Transverse colon (tissue), 4 donors: ENCODE measurements at regions not wholly inside any gene's neighbourhood (a gene's known extent, or its start where the extent isn't known, plus 50 kb on each side); places are given as distances from the start of the nearest gene placed in this dataset.

Experiments
- DNase-seq: peaks from one replicate; pipeline ENCODE4 v3.0.0-alpha.2; 2019
- H3K27ac ChIP-seq, 4 donors: fragments of 200-600 bp; sonication (generic); 2 replicates each; pipeline ENCODE4 v1.5.1; 2016 to 2018; ENCODE audit warnings: inconsistent platforms in 4 of 4
- H3K27me3 ChIP-seq: fragments of 200-600 bp; sonication (generic); 2 replicates; pipeline ENCODE4 v1.5.1; 2017; ENCODE audit warnings: inconsistent platforms
- H3K36me3 ChIP-seq, 4 donors: fragments of 200-600 bp; sonication (generic); 2 replicates each; pipeline ENCODE4 v1.5.1; 2017 to 2019; ENCODE audit warnings: inconsistent platforms in 4 of 4
- H3K4me1 ChIP-seq, 4 donors: fragments of 200-600 bp; sonication (generic); 2 replicates each; pipeline ENCODE4 v1.5.1; 2017 to 2020; ENCODE audit warnings: inconsistent platforms in 4 of 4
- H3K4me3 ChIP-seq, 4 donors: fragments of 200-600 bp; sonication (generic); 1 replicate in 1 of 4; 2 replicates in 3 of 4; pipeline versions ENCODE4 v1.5.1 to v1.6.1; 2017 to 2019; ENCODE audit warnings: inconsistent platforms in 4 of 4
- H3K9me3 ChIP-seq, 2 donors: fragments of 200-600 bp; sonication (generic); 2 replicates each; pipeline ENCODE4 v1.5.1; 2017 to 2019; ENCODE audit warnings: inconsistent platforms in 2 of 2
- EP300 ChIP-seq: sonication (generic); formaldehyde crosslinking; IDR thresholded peaks from one replicate; pipeline ENCODE4 v1.6.1; 2017; ENCODE audit warnings: antibody characterized with exemption, low read depth
- POLR2A ChIP-seq: fragments of 450-650 bp; IDR thresholded peaks from one replicate; pipeline ENCODE4 v1.6.1; 2016; ENCODE audit warnings: antibody characterized with exemption, mild to moderate bottlenecking, moderate library complexity
- POLR2AphosphoS5 ChIP-seq, 3 donors: sonication (generic); formaldehyde crosslinking; IDR thresholded peaks; one replicate each; pipeline ENCODE4 v1.6.1; 2016; ENCODE audit warnings: antibody characterized with exemption in 3 of 3
- WGBS, 2 donors: methylation state at CpG; one replicate each; pipeline ENCODE4 v1.1.5; 2018; ENCODE audit warnings: low coverage in 1 of 2; 5-methylcytosine and 5-hydroxymethylcytosine counted together
- in situ Hi-C, 4 donors: fragments of 200-750 bp; cut with MboI; loops; one replicate each; pipeline versions ENCODE4 v1.15.0 to v1.15.1; 2017; ENCODE audit warnings: low sequenced_read_pairs in 3 of 4, low pct_ligation_motif_present in 1 of 4, low pct_unique_long_range_greater_than_20kb in 1 of 4
- intact Hi-C: fragments of 100-400 bp; cut with DNase I; formaldehyde crosslinking; loops from one replicate; pipeline ENCODE4 v1.15.1; 2023; ENCODE audit warnings: low total_unique reads
- TF ChIP-seq, protein P1 (sequence below), 5 experiments: fragments of 200-600 bp in 3 of 5; fragments of 450-650 bp in 2 of 5; sonication (generic) in 3 of 5; IDR thresholded peaks; 1 replicate in 2 of 5; 2 replicates in 3 of 5; pipeline ENCODE4 v1.5.1; 2016 to 2017; ENCODE audit warnings: antibody characterized with exemption in 5 of 5, inconsistent platforms in 3 of 5, mild to moderate bottlenecking in 2 of 5, moderate library complexity in 1 of 5

DNA sequence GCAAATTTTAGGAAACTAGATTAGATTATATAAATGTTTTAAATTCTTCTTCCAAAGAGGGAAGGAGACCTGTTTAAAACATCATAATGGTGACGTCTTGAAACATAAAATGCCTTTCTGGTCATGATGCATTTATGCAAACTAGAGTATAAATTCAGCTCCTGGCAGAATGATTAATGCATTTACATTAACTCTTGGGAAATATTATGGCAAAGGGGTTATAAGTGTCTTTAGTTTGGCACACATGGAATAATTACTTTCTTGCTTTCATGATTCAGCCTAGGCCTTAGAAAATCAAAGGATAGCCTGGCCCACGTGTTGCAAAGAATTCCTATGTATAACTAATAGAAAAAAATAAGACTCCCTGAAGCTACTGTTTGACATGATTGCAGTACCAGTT is 639.2 kb downstream of the RFPL4B start:
- peaks cover 0 to 15% (median 4%) of the 10 kb centered on the region in 4 donors for H3K4me1 ChIP-seq
- 51 to 59% methylated on average over 2 of the region's 2 CpGs for WGBS, 2 donors
- no peak for DNase-seq
- in situ Hi-C loops = no loop called here
- no peak overlapping the region for H3K4me3 ChIP-seq
- H3K27me3 ChIP-seq = no peaks in the 10 kb centered on the region
- no peaks in the 10 kb centered on the region for H3K36me3 ChIP-seq
- intact Hi-C loops = no loop called here
- TF ChIP-seq EP300 (no peak), POLR2A (no peak), POLR2AphosphoS5 (IDR thresholded peaks at IDR 0.05) (no peak)
- TF ChIP-seq, protein P1, sequence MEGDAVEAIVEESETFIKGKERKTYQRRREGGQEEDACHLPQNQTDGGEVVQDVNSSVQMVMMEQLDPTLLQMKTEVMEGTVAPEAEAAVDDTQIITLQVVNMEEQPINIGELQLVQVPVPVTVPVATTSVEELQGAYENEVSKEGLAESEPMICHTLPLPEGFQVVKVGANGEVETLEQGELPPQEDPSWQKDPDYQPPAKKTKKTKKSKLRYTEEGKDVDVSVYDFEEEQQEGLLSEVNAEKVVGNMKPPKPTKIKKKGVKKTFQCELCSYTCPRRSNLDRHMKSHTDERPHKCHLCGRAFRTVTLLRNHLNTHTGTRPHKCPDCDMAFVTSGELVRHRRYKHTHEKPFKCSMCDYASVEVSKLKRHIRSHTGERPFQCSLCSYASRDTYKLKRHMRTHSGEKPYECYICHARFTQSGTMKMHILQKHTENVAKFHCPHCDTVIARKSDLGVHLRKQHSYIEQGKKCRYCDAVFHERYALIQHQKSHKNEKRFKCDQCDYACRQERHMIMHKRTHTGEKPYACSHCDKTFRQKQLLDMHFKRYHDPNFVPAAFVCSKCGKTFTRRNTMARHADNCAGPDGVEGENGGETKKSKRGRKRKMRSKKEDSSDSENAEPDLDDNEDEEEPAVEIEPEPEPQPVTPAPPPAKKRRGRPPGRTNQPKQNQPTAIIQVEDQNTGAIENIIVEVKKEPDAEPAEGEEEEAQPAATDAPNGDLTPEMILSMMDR (IDR thresholded peaks at IDR 0.05) = no peak
- H3K9me3 ChIP-seq = no peaks in the 10 kb centered on the region
- H3K27ac ChIP-seq = no peak overlapping the region

DNA sequence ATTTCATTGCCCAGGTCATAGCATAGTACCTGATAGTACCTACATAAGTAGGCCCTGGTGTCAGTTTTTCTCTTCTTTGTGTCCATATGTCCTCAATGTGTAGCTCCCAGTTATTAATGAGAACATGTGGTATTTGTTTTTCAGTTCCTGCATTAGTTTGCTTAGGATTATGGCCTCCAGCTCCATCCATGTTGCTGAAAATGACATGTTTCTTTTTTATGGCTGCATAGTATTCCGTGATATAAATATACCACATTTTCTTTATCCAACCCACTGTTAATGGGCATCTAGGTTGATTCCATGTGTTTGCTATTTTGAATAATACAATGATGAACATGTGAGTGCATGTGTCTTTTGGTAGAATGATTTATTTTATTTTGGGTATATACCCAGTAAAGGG is 641.6 kb downstream of the RFPL4B start:
- intact Hi-C loops (no loop called here), in situ Hi-C loops (no loop called here)
- TF ChIP-seq EP300 (no peak), POLR2AphosphoS5 (IDR thresholded peaks at IDR 0.05) (no peak), POLR2A (no peak)
- TF ChIP-seq, protein P1 (IDR thresholded peaks at IDR 0.05) = no peak
- Histone ChIP-seq H3K27me3 (no peaks in the 10 kb centered on the region), H3K4me1 (peaks cover 0 to 11% (median 4%) of the 10 kb centered on the region in 4 donors), H3K4me3 (no peak overlapping the region), H3K27ac (no peak overlapping the region), H3K9me3 (no peaks in the 10 kb centered on the region), H3K36me3 (no peaks in the 10 kb centered on the region)
- 88 to 93% methylated on average over 1 of the region's 1 CpG for WGBS, 2 donors
- DNase-seq = no peak

DNA sequence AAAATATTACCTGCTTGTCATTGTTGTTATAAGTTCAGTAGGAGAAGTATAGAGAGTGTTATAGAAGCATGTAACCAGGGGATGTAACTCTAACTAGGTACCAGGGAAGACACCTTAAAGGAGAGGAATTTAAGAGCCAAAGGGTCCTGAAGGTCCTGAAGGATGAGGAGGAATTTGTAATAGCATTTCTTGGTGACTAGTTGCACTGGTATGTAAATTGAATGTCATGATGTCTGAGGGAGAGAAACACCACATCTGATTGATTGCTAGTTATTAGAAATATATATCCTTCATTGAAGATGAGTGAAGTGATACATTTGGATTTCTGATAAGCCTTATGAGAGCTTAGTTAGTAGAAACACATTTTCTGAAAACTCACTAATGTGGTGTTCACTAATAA is 643.8 kb downstream of the RFPL4B start:
- H3K9me3 ChIP-seq = no peaks in the 10 kb centered on the region
- intact Hi-C loops = no loop called here
- H3K36me3 ChIP-seq = no peaks in the 10 kb centered on the region
- H3K27me3 ChIP-seq = no peaks in the 10 kb centered on the region
- in situ Hi-C loops = no loop called here
- H3K4me1 ChIP-seq = peaks cover 0 to 3% (median 0%) of the 10 kb centered on the region in 4 donors
- no peak overlapping the region for H3K27ac ChIP-seq
- TF ChIP-seq POLR2A (no peak), POLR2AphosphoS5 (IDR thresholded peaks at IDR 0.05) (no peak), EP300 (no peak)
- TF ChIP-seq, protein P1 (IDR thresholded peaks at IDR 0.05) = no peak
- DNase-seq = no peak
- H3K4me3 ChIP-seq = no peak overlapping the region

DNA sequence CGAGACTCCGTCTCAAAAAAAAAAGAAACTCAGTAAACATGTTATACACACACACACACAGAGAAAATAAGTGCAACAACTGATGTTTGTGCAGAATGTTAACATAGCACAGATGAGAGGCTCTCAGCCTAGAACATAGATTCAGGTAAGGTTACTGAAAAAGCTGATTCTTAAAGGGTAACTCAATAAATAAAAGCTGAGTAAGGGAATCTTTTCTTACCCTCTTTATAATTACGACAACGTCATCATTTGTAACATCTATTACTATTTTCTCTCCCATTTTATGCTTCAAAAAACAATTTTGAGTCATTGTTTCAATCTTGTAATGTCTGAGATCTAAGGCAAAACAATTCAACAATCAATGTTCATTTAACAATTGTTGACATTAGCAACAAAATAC is 644.8 kb downstream of the RFPL4B start:
- in situ Hi-C loops = no loop called here

More for the DNA sequence above, 644.8 kb downstream of the RFPL4B start:
- Histone ChIP-seq H3K27ac (no peak overlapping the region), H3K36me3 (no peaks in the 10 kb centered on the region), H3K4me1 (peaks cover 0 to 3% (median 0%) of the 10 kb centered on the region in 4 donors), H3K4me3 (no peak overlapping the region), H3K27me3 (no peaks in the 10 kb centered on the region), H3K9me3 (no peaks in the 10 kb centered on the region)
- intact Hi-C loops = no loop called here
- DNase-seq = no peak
- WGBS, 2 donors = 93 to 98% methylated on average over 4 of the region's 4 CpGs
- TF ChIP-seq POLR2AphosphoS5 (IDR thresholded peaks at IDR 0.05) (no peak), POLR2A (no peak), EP300 (no peak)
- TF ChIP-seq, protein P1 (IDR thresholded peaks at IDR 0.05) = no peak
